ENCODE measurements at regions not wholly inside any gene's neighbourhood (a gene's known extent, or its start where the extent isn't known, plus 50 kb on each side); places are given as distances from the start of the nearest gene placed in this dataset.
"Not testable (repeated sequence)": the region's sequence is repeated elsewhere in the genome, so short reads cannot be mapped to it uniquely, and the experiment has no call there.

DNA sequence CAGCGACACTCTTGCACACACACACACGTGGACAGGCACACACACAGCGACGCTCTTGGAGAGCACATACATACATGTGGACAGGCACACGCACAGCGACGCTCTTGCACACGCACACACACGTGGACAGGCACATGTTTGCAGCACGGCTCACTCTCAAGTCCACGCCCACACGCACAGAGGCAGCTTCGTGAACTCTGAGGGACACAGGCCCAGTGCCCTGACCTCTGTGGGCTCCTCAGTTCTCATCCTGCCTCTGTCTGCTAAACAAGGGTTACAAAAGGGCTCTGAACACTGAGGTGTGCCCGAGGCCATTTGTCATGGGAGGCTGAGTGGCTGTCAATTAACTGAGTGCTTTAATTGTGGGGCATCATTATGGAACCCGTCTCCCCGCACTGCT lies 558.8 kb upstream of the ADAMTS16 start:
- Histone ChIP-seq H3K9me3 (replicated peaks; ENCODE audit: control insufficient read depth, low read depth, low read length) (no peaks in the 10 kb centered on the region), H3K27me3 (ENCODE audit: control insufficient read depth, insufficient read depth, low read length) (no peaks in the 10 kb centered on the region), H3K4me1 (ENCODE audit: control insufficient read depth, insufficient read depth, low read length) (no peaks in the 10 kb centered on the region), H3K4me3 (ENCODE audit: low read length) (no peak overlapping the region), H3K27ac (ENCODE audit: low read length) (no peak overlapping the region), H3K36me3 (ENCODE audit: control insufficient read depth, insufficient read depth, low read length) (no peaks in the 10 kb centered on the region)
- no peak for DNase-seq
- WGBS (ENCODE audit: insufficient coverage): 96% methylated on average over 13 of the region's 16 CpGs

DNA sequence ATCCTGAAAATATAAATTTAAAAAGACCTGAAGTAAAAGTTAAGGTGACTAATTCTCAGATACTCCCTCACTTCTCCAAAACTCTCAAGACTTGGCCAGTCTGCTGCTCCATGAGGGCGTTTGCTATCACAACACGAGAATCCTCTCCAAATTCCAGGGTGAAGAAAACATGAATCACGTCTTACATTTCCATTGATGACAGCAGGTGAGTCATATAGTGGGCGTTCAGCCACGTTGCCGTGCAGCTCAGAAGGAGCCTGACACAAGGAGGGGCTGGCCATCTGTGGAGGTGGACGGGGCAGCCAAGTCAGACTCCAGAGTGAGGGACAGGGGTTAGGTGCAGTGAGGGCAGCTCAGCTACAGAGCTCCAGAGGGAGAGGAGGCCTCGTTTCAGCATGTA lies 555.1 kb upstream of the ADAMTS16 start:
- no peak overlapping the region for H3K27ac ChIP-seq (ENCODE audit: low read length)
- no peaks in the 10 kb centered on the region for H3K36me3 ChIP-seq (ENCODE audit: control insufficient read depth, insufficient read depth, low read length)
- no peaks in the 10 kb centered on the region for H3K27me3 ChIP-seq (ENCODE audit: control insufficient read depth, insufficient read depth, low read length)
- no peaks in the 10 kb centered on the region for H3K9me3 ChIP-seq (replicated peaks; ENCODE audit: control insufficient read depth, low read depth, low read length)
- DNase-seq: peak; percentile 43
- no peak overlapping the region for H3K4me3 ChIP-seq (ENCODE audit: low read length)
- H3K4me1 ChIP-seq (ENCODE audit: control insufficient read depth, insufficient read depth, low read length): no peaks in the 10 kb centered on the region
- WGBS (ENCODE audit: insufficient coverage): 79% methylated on average over 5 of the region's 8 CpGs

- 76% methylated on average over 6 of the region's 6 CpGs for whole genome bisulfite sequencing (ENCODE audit: insufficient coverage)
- Histone ChIP-seq H3K27me3 (ENCODE audit: control insufficient read depth, insufficient read depth, low read length) (no peaks in the 10 kb centered on the region), H3K4me1 (ENCODE audit: control insufficient read depth, insufficient read depth, low read length) (no peaks in the 10 kb centered on the region), H3K4me3 (ENCODE audit: low read length) (no peak overlapping the region), H3K27ac (ENCODE audit: low read length) (no peak overlapping the region), H3K36me3 (ENCODE audit: control insufficient read depth, insufficient read depth, low read length) (no peaks in the 10 kb centered on the region), H3K9me3 (replicated peaks; ENCODE audit: control insufficient read depth, low read depth, low read length) (no peaks in the 10 kb centered on the region)
- no peak for DNase-seq
Measured at GRCh38 chr5:4613440-4613839, 526.7 kb upstream of the ADAMTS16 start.

GRCh38 chr5:4614088-4614487 lies 526.0 kb upstream of the ADAMTS16 start:
- Histone ChIP-seq H3K4me3 (ENCODE audit: low read length) (no peak overlapping the region), H3K27me3 (ENCODE audit: control insufficient read depth, insufficient read depth, low read length) (no peaks in the 10 kb centered on the region), H3K36me3 (ENCODE audit: control insufficient read depth, insufficient read depth, low read length) (no peaks in the 10 kb centered on the region), H3K9me3 (replicated peaks; ENCODE audit: control insufficient read depth, low read depth, low read length) (no peaks in the 10 kb centered on the region), H3K4me1 (ENCODE audit: control insufficient read depth, insufficient read depth, low read length) (no peaks in the 10 kb centered on the region), H3K27ac (ENCODE audit: low read length) (no peak overlapping the region)
- no peak for DNase-seq
- WGBS (ENCODE audit: insufficient coverage): 54% methylated on average over 5 of the region's 6 CpGs

GRCh38 chr5:4615369-4615768 lies 524.8 kb upstream of the ADAMTS16 start:
- H3K27me3 ChIP-seq (ENCODE audit: control insufficient read depth, insufficient read depth, low read length); H3K4me1 ChIP-seq (ENCODE audit: control insufficient read depth, insufficient read depth, low read length); DNase-seq; H3K36me3 ChIP-seq (ENCODE audit: control insufficient read depth, insufficient read depth, low read length); H3K9me3 ChIP-seq (replicated peaks; ENCODE audit: control insufficient read depth, low read depth, low read length); H3K27ac ChIP-seq (ENCODE audit: low read length); H3K4me3 ChIP-seq (ENCODE audit: low read length): not testable (repeated sequence)
- WGBS (ENCODE audit: insufficient coverage): 93% methylated on average over 8 of the region's 26 CpGs

DNA sequence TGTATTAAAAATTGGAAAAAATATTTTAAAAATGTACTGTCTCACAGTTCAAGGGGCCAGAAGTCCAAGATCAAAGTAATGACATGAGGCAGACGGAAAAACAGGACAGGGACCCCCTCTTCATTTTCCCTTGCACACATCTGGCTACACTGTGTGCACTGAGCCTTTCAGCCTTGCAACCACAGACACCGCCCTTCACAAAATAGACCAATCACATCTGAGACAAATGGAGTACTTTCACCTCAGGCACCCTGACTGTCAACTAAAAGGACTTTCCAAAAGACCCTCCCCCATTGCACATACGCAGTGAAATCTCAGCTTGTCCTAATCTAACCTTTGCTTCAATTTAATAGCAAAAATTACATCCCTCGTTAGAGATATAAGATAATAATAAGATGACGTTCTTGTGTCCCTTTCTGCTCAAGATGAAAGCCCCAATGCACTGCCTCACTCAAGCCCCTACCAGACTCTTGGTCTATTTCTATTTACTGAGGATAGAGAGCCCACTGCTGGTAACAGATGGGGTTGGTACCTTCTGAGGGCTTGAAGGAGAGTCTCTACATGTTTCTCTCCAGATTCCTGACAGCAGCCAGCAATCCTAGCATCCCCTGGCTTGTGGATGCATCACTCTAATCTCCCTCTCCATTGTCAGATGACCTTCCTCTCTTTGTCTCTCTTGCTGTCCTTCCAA lies 514.8 kb upstream of the ADAMTS16 start:
- Histone ChIP-seq H3K4me1 (ENCODE audit: control insufficient read depth, insufficient read depth, low read length) (no peaks in the 10 kb centered on the region), H3K27ac (ENCODE audit: low read length) (no peak overlapping the region), H3K27me3 (ENCODE audit: control insufficient read depth, insufficient read depth, low read length) (no peaks in the 10 kb centered on the region), H3K36me3 (ENCODE audit: control insufficient read depth, insufficient read depth, low read length) (no peaks in the 10 kb centered on the region), H3K9me3 (replicated peaks; ENCODE audit: control insufficient read depth, low read depth, low read length) (peaks cover 3% of the 10 kb centered on the region), H3K4me3 (ENCODE audit: low read length) (no peak overlapping the region)
- WGBS (ENCODE audit: insufficient coverage): 70% methylated on average over 2 of the region's 5 CpGs
- DNase-seq: no peak

- 43% methylated on average over 2 of the region's 3 CpGs for WGBS (ENCODE audit: insufficient coverage)
- Histone ChIP-seq H3K27me3 (ENCODE audit: control insufficient read depth, insufficient read depth, low read length) (no peaks in the 10 kb centered on the region), H3K9me3 (replicated peaks; ENCODE audit: control insufficient read depth, low read depth, low read length) (peaks cover 3% of the 10 kb centered on the region), H3K36me3 (ENCODE audit: control insufficient read depth, insufficient read depth, low read length) (no peaks in the 10 kb centered on the region), H3K27ac (ENCODE audit: low read length) (no peak overlapping the region), H3K4me3 (ENCODE audit: low read length) (no peak overlapping the region), H3K4me1 (ENCODE audit: control insufficient read depth, insufficient read depth, low read length) (no peaks in the 10 kb centered on the region)
- DNase-seq: no peak
Measured at GRCh38 chr5:4627131-4627530, 513.0 kb upstream of the ADAMTS16 start.

- Histone ChIP-seq H3K9me3 (replicated peaks; ENCODE audit: control insufficient read depth, low read depth, low read length) (peaks cover 3% of the 10 kb centered on the region), H3K4me1 (ENCODE audit: control insufficient read depth, insufficient read depth, low read length) (no peaks in the 10 kb centered on the region), H3K4me3 (ENCODE audit: low read length) (no peak overlapping the region), H3K36me3 (ENCODE audit: control insufficient read depth, insufficient read depth, low read length) (no peaks in the 10 kb centered on the region), H3K27me3 (ENCODE audit: control insufficient read depth, insufficient read depth, low read length) (no peaks in the 10 kb centered on the region), H3K27ac (ENCODE audit: low read length) (no peak overlapping the region)
- DNase-seq: no peak
- 62% methylated on average over 4 of the region's 9 CpGs for WGBS (ENCODE audit: insufficient coverage)
Measured at GRCh38 chr5:4627929-4628328, 512.2 kb upstream of the ADAMTS16 start.

DNA sequence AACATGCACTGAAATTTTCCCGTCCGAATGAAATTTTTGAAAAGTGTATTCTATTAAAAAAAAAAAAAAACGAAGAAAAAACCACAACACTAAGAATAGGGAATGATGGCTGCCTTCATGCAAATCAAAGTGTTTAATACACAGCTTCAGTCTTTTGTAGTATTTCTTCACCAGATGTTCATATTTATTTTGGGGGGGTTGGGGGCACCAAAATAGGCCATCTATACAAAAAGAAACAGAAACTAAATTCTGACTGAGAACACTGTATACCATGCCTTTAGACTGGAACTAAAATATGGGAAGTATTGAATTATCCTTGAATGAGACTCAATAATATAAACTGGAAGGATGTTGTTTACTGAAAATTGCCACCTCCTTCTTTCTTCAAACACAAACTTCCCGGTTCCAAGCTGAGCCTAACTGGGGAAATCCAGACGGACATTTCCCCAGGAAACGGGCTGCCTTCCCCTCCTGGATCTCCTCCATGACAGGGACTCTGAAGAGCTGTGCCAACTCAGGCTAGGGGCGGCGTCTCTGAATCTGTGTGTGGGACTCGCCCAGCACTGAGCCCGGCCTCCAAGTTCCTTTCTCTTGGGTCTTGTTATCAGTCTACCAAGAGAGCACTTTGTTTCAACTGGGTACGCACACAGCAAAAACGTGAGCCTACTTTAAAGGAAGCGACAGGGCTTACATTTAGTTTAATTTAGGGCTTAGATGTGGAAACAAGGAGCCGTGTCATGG lies 511.3 kb upstream of the ADAMTS16 start:
- no peak overlapping the region for H3K4me3 ChIP-seq (ENCODE audit: low read length)
- no peak overlapping the region for H3K27ac ChIP-seq (ENCODE audit: low read length)
- H3K4me1 ChIP-seq (ENCODE audit: control insufficient read depth, insufficient read depth, low read length): no peaks in the 10 kb centered on the region
- WGBS (ENCODE audit: insufficient coverage): 77% methylated on average over 10 of the region's 14 CpGs
- no peak for DNase-seq
- no peaks in the 10 kb centered on the region for H3K36me3 ChIP-seq (ENCODE audit: control insufficient read depth, insufficient read depth, low read length)
- H3K27me3 ChIP-seq (ENCODE audit: control insufficient read depth, insufficient read depth, low read length): no peaks in the 10 kb centered on the region
- H3K9me3 ChIP-seq (replicated peaks; ENCODE audit: control insufficient read depth, low read depth, low read length): peaks cover 3% of the 10 kb centered on the region

DNA sequence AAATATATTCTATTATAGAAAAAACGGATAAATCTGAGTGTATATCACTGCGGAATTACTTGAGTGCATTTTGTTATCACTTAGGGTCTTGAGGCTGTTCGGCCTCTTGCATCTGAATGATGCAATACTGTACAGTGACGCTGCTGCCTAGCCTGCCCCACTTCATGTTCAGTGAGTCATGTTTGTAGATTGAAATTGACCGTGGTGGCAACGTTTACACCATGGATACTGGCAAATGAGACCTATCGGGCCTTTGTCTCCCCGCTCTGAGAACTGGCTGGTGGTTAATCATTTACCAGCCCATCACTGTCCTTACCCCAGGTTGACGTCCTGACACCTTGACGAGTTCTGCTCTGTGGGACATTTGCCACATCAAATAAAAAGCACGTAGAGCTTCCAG lies 510.1 kb upstream of the ADAMTS16 start:
- no peak for DNase-seq
- Histone ChIP-seq H3K4me1 (ENCODE audit: control insufficient read depth, insufficient read depth, low read length) (no peaks in the 10 kb centered on the region), H3K27me3 (ENCODE audit: control insufficient read depth, insufficient read depth, low read length) (no peaks in the 10 kb centered on the region), H3K36me3 (ENCODE audit: control insufficient read depth, insufficient read depth, low read length) (no peaks in the 10 kb centered on the region), H3K27ac (ENCODE audit: low read length) (no peak overlapping the region), H3K9me3 (replicated peaks; ENCODE audit: control insufficient read depth, low read depth, low read length) (peaks cover 3% of the 10 kb centered on the region), H3K4me3 (ENCODE audit: low read length) (no peak overlapping the region)
- WGBS (ENCODE audit: insufficient coverage): 94% methylated on average over 9 of the region's 11 CpGs

Measured in muscle of leg (tissue), 3 donors.